GM12878 (cell line): ENCODE measurements at regions not wholly inside any gene's neighbourhood (a gene's known extent, or its start where the extent isn't known, plus 50 kb on each side); places are given as distances from the start of the nearest gene placed in this dataset.

ENCODE experiments used
- ATAC-seq: fragments of 200-7000 bp; cut with Tn5 transposase; 3 replicates; pipeline ENCODE4 v1.9.1; 2020; ENCODE audit warnings: mild to moderate bottlenecking, moderate library complexity
- BruUV-seq: library from RNA; stranded (reverse); fragments of 400-500 nt; replicated peaks from 2 replicates; lab custom pipeline; 2021; lab: Mats Ljungman, UMichigan
- CTCF ChIA-PET: fragments of 300-600 bp; sonication (Branson Sonifier 250); formaldehyde crosslinking; extraction: SDS; loops from one replicate; lab custom pipeline; 2021; ENCODE audit warnings: inconsistent platforms; lab: Yijun Ruan, JAX
- POLR2A ChIA-PET: fragments of 350-600 bp; formaldehyde crosslinking; extraction: SDS; loops from one replicate; lab custom pipeline; 2021; ENCODE audit warnings: inconsistent platforms; lab: Charles Lee
- RAD21 ChIA-PET: fragments of 300-600 bp; sonication (Branson Sonifier 250); formaldehyde crosslinking; loops from one replicate; lab custom pipeline; 2023; ENCODE audit warnings: antibody characterized with exemption; ENCODE audit not compliant: unreplicated experiment; lab: Charles Lee
- SMC1A ChIA-PET: fragments of 300-600 bp; sonication (Branson Sonifier 250); formaldehyde crosslinking; loops from one replicate; lab custom pipeline; 2023; ENCODE audit not compliant: unreplicated experiment, uncharacterized antibody; lab: Charles Lee
- DNase-seq: peaks from one replicate; pipeline ENCODE4 v3.0.0-alpha.2; 2011; ENCODE audit warnings: low read depth, low spot score
- FAIRE-seq: peaks from 3 replicates; lab custom pipeline; 2011; peaks lifted over from hg19 to GRCh38; lab: Jason Lieb, UNC
- H2AFZ ChIP-seq: 2 replicates; pipeline ENCODE4 v1.6.0; 2011; ENCODE audit warnings: low read depth, low read length, control low read depth; ENCODE audit not compliant: control insufficient read depth
- H3K27ac ChIP-seq: 2 replicates; pipeline ENCODE4 v1.5.1; 2011; ENCODE audit warnings: control low read depth; ENCODE audit not compliant: control insufficient read depth, insufficient read depth
- H3K27me3 ChIP-seq, 2 experiments: replicated peaks in 1 of 2; 2 replicates each; pipeline versions ENCODE4 v1.6.0 to v1.6.1; 2011; ENCODE audit warnings: low read length in 1 of 2; ENCODE audit not compliant: control insufficient read depth in 2 of 2, insufficient read depth in 2 of 2
- H3K36me3 ChIP-seq, 2 experiments: 2 replicates each; pipeline ENCODE4 v1.5.1; 2011; ENCODE audit warnings: low read length in 1 of 2; ENCODE audit not compliant: control insufficient read depth in 2 of 2, insufficient read depth in 2 of 2
- H3K4me1 ChIP-seq: 2 replicates; pipeline ENCODE4 v1.6.1; 2011; ENCODE audit warnings: mild to moderate bottlenecking, low read length, moderate library complexity, mixed read lengths; ENCODE audit not compliant: control insufficient read depth, insufficient read depth
- H3K4me2 ChIP-seq: 2 replicates; pipeline ENCODE4 v1.6.0; 2011; ENCODE audit warnings: control low read depth; ENCODE audit not compliant: control insufficient read depth, insufficient read depth
- H3K4me3 ChIP-seq: fragments of 200-600 bp; sonication (generic); 2 replicates; pipeline ENCODE4 v1.5.1; 2016
- H3K79me2 ChIP-seq: 2 replicates; pipeline ENCODE4 v1.6.0; 2011; ENCODE audit warnings: low read length; ENCODE audit not compliant: control insufficient read depth, insufficient read depth
- H3K9ac ChIP-seq: 2 replicates; pipeline ENCODE4 v1.8.0; 2011; ENCODE audit warnings: low read length, control low read depth, mixed read lengths; ENCODE audit not compliant: control insufficient read depth, insufficient read depth
- H3K9me3 ChIP-seq: replicated peaks from 3 replicates; pipeline ENCODE4 v1.5.1; 2011; ENCODE audit warnings: mild to moderate bottlenecking, low read length; ENCODE audit not compliant: control insufficient read depth, insufficient read depth
- H4K20me1 ChIP-seq: 2 replicates; pipeline ENCODE4 v1.6.0; 2011; ENCODE audit not compliant: control insufficient read depth, insufficient read depth
- BRCA1 ChIP-seq: IDR thresholded peaks from 2 replicates; pipeline ENCODE4 v1.6.1; 2011; ENCODE audit warnings: low read depth, low read length, improper control_type of control experiment
- CHD4 ChIP-seq: fragments of 200-600 bp; sonication (generic); IDR thresholded peaks from 2 replicates; pipeline ENCODE4 v1.6.1; 2016; ENCODE audit warnings: mild to moderate bottlenecking
- FOXM1 ChIP-seq: IDR thresholded peaks from 2 replicates; pipeline ENCODE4 v1.6.1; 2012; ENCODE audit warnings: low read depth, mild to moderate bottlenecking, inconsistent platforms, low read length, moderate library complexity
- HCFC1 ChIP-seq: fragments of 150-350 bp; IDR thresholded peaks from 2 replicates; pipeline ENCODE4 v1.6.1; 2014; ENCODE audit warnings: low read length
- IKZF2 ChIP-seq, 2 experiments: fragments of 450-650 bp; IDR thresholded peaks; 2 replicates each; pipeline ENCODE4 v1.6.1; 2017; ENCODE audit warnings: mild to moderate bottlenecking in 2 of 2, moderate library complexity in 2 of 2
- KDM1A ChIP-seq: fragments of 200-600 bp; sonication (generic); IDR thresholded peaks from 2 replicates; pipeline ENCODE4 v1.6.1; 2016; ENCODE audit warnings: borderline replicate concordance
- MEF2A ChIP-seq: IDR thresholded peaks from 2 replicates; pipeline ENCODE4 v1.6.1; 2011; ENCODE audit warnings: low read depth, mild to moderate bottlenecking, low read length, moderate library complexity; ENCODE audit not compliant: insufficient read depth
- MXI1 ChIP-seq: fragments of 150-350 bp; IDR thresholded peaks from 2 replicates; pipeline ENCODE4 v1.6.1; 2011; ENCODE audit warnings: low read depth, mild to moderate bottlenecking, inconsistent platforms, low read length, improper control_type of control experiment
- POU2F2 ChIP-seq: IDR thresholded peaks from 3 replicates; pipeline ENCODE4 v1.6.1; 2011; ENCODE audit warnings: low read depth, mild to moderate bottlenecking, low read length, borderline replicate concordance
- RFX5 ChIP-seq: IDR thresholded peaks from 2 replicates; pipeline ENCODE4 v1.6.1; 2011; ENCODE audit warnings: low read depth, low read length, improper control_type of control experiment
- SMAD5 ChIP-seq: IDR thresholded peaks from 2 replicates; pipeline ENCODE4 v1.6.1; 2016; ENCODE audit warnings: antibody characterized with exemption, low read depth
- SMARCA5 ChIP-seq: fragments of 450-650 bp; IDR thresholded peaks from 2 replicates; pipeline ENCODE4 v1.6.1; 2017; ENCODE audit warnings: mild to moderate bottlenecking
- STAT1 ChIP-seq: fragments of 450-650 bp; conservative IDR thresholded peaks from 2 replicates; pipeline ENCODE4 v1.6.1; 2014; ENCODE audit warnings: antibody characterized with exemption, mild to moderate bottlenecking
- SUZ12 ChIP-seq: fragments of 200-600 bp; sonication (generic); IDR thresholded peaks from one replicate; pipeline ENCODE4 v1.6.1; 2018; ENCODE audit warnings: antibody characterized with exemption, mild to moderate bottlenecking; ENCODE audit not compliant: unreplicated experiment
- WGBS: methylation state at CpG from one replicate; pipeline ENCODE4 v1.1.6; 2016; ENCODE audit warnings: low lambda C conversion rate; ENCODE audit not compliant: insufficient replicate concordance, insufficient coverage; ENCODE audit errors: missing lambda C conversion rate; 5-methylcytosine and 5-hydroxymethylcytosine counted together
- in situ Hi-C: fragments of 300-500 bp; cut with MboI; formaldehyde crosslinking; loops from 9 replicates; pipeline ENCODE4 v1.14.3; 2018; ENCODE audit warnings: mixed read lengths
- intact Hi-C: fragments of 100-400 bp; cut with micrococcal nuclease; formaldehyde crosslinking; loops from one replicate; pipeline ENCODE4 v1.14.2; 2022; ENCODE audit not compliant: unreplicated experiment
- TF ChIP-seq, protein P1 (sequence below): fragments of 450-650 bp; conservative IDR thresholded peaks from 2 replicates; pipeline ENCODE4 v1.6.1; 2017; ENCODE audit warnings: mild to moderate bottlenecking, moderate library complexity
- TF ChIP-seq, protein P2 (sequence below): fragments of 450-650 bp; IDR thresholded peaks from 2 replicates; pipeline ENCODE4 v1.6.1; 2017; ENCODE audit warnings: low read depth, mild to moderate bottlenecking, moderate library complexity
- TF ChIP-seq, protein P3 (sequence below): IDR thresholded peaks from 2 replicates; pipeline ENCODE4 v1.6.1; 2012; ENCODE audit warnings: low read depth, low read length, improper control_type of control experiment
- TF ChIP-seq, protein P4 (sequence below): IDR thresholded peaks from 2 replicates; pipeline ENCODE4 v1.6.1; 2012; ENCODE audit warnings: low read depth, low read length, improper control_type of control experiment

DNA sequence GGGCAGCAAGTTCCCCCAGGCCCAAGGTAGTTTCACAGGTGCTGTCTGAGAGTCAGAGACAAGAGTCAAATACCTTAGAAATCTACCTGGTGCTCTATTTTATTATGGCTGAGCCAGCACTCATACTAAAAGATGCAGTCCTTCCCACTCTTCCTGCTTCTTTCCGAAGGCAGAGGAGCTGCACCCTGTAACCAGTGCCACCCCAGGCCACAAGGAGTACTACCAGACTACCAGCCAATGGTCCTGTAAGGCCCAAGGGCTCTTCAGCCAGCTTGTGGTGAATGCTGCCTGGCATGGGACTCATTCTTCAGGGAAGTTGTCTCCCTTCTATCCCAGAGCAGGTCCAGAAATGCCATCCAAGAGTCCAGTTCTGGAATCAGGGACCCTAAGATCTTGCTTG is 203.8 kb upstream of the DUSP10 start:
- no peak overlapping the region for H3K9ac ChIP-seq
- no peak overlapping the region for H3K4me3 ChIP-seq
- TF ChIP-seq IKZF2 (IDR thresholded peaks at IDR 0.05) (no peak), KDM1A (no peak), FOXM1 (no peak), CHD4 (no peak), MEF2A (no peak), STAT1 (no peak), SMARCA5 (no peak), POU2F2 (no peak), SUZ12 (no peak), HCFC1 (no peak), SMAD5 (no peak), MXI1 (no peak), BRCA1 (no peak), RFX5 (no peak)
- TF ChIP-seq, protein P1, sequence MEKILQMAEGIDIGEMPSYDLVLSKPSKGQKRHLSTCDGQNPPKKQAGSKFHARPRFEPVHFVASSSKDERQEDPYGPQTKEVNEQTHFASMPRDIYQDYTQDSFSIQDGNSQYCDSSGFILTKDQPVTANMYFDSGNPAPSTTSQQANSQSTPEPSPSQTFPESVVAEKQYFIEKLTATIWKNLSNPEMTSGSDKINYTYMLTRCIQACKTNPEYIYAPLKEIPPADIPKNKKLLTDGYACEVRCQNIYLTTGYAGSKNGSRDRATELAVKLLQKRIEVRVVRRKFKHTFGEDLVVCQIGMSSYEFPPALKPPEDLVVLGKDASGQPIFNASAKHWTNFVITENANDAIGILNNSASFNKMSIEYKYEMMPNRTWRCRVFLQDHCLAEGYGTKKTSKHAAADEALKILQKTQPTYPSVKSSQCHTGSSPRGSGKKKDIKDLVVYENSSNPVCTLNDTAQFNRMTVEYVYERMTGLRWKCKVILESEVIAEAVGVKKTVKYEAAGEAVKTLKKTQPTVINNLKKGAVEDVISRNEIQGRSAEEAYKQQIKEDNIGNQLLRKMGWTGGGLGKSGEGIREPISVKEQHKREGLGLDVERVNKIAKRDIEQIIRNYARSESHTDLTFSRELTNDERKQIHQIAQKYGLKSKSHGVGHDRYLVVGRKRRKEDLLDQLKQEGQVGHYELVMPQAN, result no peak
- TF ChIP-seq, protein P2, sequence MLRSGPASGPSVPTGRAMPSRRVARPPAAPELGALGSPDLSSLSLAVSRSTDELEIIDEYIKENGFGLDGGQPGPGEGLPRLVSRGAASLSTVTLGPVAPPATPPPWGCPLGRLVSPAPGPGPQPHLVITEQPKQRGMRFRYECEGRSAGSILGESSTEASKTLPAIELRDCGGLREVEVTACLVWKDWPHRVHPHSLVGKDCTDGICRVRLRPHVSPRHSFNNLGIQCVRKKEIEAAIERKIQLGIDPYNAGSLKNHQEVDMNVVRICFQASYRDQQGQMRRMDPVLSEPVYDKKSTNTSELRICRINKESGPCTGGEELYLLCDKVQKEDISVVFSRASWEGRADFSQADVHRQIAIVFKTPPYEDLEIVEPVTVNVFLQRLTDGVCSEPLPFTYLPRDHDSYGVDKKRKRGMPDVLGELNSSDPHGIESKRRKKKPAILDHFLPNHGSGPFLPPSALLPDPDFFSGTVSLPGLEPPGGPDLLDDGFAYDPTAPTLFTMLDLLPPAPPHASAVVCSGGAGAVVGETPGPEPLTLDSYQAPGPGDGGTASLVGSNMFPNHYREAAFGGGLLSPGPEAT, result no peak
- TF ChIP-seq, protein P3, sequence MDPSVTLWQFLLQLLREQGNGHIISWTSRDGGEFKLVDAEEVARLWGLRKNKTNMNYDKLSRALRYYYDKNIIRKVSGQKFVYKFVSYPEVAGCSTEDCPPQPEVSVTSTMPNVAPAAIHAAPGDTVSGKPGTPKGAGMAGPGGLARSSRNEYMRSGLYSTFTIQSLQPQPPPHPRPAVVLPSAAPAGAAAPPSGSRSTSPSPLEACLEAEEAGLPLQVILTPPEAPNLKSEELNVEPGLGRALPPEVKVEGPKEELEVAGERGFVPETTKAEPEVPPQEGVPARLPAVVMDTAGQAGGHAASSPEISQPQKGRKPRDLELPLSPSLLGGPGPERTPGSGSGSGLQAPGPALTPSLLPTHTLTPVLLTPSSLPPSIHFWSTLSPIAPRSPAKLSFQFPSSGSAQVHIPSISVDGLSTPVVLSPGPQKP, result no peak
- TF ChIP-seq, protein P4, sequence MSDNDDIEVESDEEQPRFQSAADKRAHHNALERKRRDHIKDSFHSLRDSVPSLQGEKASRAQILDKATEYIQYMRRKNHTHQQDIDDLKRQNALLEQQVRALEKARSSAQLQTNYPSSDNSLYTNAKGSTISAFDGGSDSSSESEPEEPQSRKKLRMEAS, result no peak
- no peak overlapping the region for H3K27ac ChIP-seq
- H2AFZ ChIP-seq, result no peak overlapping the region
- H3K36me3 ChIP-seq, result no peaks in the 10 kb centered on the region
- no peak for FAIRE-seq
- SMC1A ChIA-PET, result interaction anchor here (1.2 kb wide), 1 partner anchor 15 kb away, joined by 4 read pairs; no protein-coding TSS in a partner anchor
- no peak overlapping the region for H3K4me2 ChIP-seq
- no peak for ATAC-seq
- no peaks in the 10 kb centered on the region for H3K79me2 ChIP-seq
- peaks cover 5% of the 10 kb centered on the region for H3K9me3 ChIP-seq
- no peaks in the 10 kb centered on the region for H3K27me3 ChIP-seq
- no TSS peak for BruUV-seq
- POLR2A ChIA-PET, result no interaction called here
- 29% methylated on average over 1 of the region's 1 CpG for WGBS
- no peaks in the 10 kb centered on the region for H4K20me1 ChIP-seq
- RAD21 ChIA-PET, result no interaction called here
- H3K4me1 ChIP-seq, result no peaks in the 10 kb centered on the region
- DNase-seq, result no peak
- in situ Hi-C loops (no loop called here), intact Hi-C loops (no loop called here)
- CTCF ChIA-PET, result interaction anchor here (0.6 to 0.9 kb wide), 2 partner anchors 46 to 1036 kb away, joined by 3 to 4 read pairs; no protein-coding TSS in a partner anchor
